ENCODE measurements at regions not wholly inside any gene's neighbourhood (a gene's known extent, or its start where the extent isn't known, plus 50 kb on each side); places are given as distances from the start of the nearest gene placed in this dataset.

- H3K4me3 ChIP-seq = no peak overlapping the region
- DNase-seq (no peak), ATAC-seq (no peak)
- 67 to 82% methylated on average over 3 of the region's 3 CpGs for WGBS, 2 donors
- no peaks in the 10 kb centered on the region for H3K36me3 ChIP-seq
- no peak for TF ChIP-seq CTCF (IDR thresholded peaks at IDR 0.05)
- H3K4me1 ChIP-seq = no peaks in the 10 kb centered on the region
- H3K27me3 ChIP-seq = no peaks in the 10 kb centered on the region
- H3K9me3 ChIP-seq = no peaks in the 10 kb centered on the region
- H3K27ac ChIP-seq = no peak overlapping the region
- intact Hi-C loops (cut with DNase I) = no loop called here
Observed at GRCh38 chr4:180284267-180284666, 1958.9 kb upstream of the TENM3 start.

GRCh38 chr4:180285796-180286195 is 1957.4 kb upstream of the TENM3 start:
- Histone ChIP-seq H3K4me1 (no peaks in the 10 kb centered on the region), H3K27ac (no peak overlapping the region), H3K36me3 (no peaks in the 10 kb centered on the region), H3K9me3 (no peaks in the 10 kb centered on the region), H3K4me3 (no peak overlapping the region), H3K27me3 (no peaks in the 10 kb centered on the region)
- ATAC-seq = no peak
- TF ChIP-seq CTCF (IDR thresholded peaks at IDR 0.05) = no peak
- 74% methylated on average over 1 of the region's 1 CpG for WGBS, 2 donors
- intact Hi-C loops (cut with DNase I) = no loop called here
- no peak for DNase-seq

DNA sequence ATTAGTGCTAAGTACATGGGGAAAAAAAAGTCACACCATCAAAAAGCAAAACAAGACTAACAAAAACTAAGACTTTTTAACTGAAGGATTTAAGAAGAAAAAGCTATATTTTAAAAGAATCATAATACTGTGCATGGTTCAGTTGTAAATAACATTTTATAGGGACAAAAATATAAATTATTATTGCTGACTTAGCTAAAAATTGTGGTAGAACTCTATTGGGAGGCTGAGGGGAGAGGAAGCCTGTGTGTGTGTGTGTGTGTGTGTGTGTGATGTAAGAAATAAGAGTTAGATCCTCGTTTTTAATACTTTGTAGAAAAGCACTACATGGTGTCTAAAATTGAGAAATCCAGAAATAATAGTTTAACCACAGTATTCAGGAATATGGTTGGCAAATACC is 1950.9 kb upstream of the TENM3 start:
- intact Hi-C loops (cut with DNase I) = no loop called here
- no peak overlapping the region for H3K4me3 ChIP-seq
- no peak for DNase-seq
- peaks cover 0 to 13% (median 0%) of the 10 kb centered on the region in 11 donors for H3K9me3 ChIP-seq
- no peak for ATAC-seq
- H3K27ac ChIP-seq = no peak overlapping the region
- no peaks in the 10 kb centered on the region for H3K27me3 ChIP-seq
- no peak for TF ChIP-seq CTCF (IDR thresholded peaks at IDR 0.05)
- WGBS, 2 donors = 42 to 48% methylated on average over 1 of the region's 1 CpG
- no peaks in the 10 kb centered on the region for H3K36me3 ChIP-seq
- H3K4me1 ChIP-seq = no peaks in the 10 kb centered on the region

GRCh38 chr4:180296036-180296599 is 1947.1 kb upstream of the TENM3 start:
- no peaks in the 10 kb centered on the region for H3K36me3 ChIP-seq
- ATAC-seq = no peak
- peaks cover 0 to 14% (median 0%) of the 10 kb centered on the region in 11 donors for H3K9me3 ChIP-seq
- intact Hi-C loops (cut with DNase I) = no loop called here
- H3K4me1 ChIP-seq = no peaks in the 10 kb centered on the region
- no peak overlapping the region for H3K4me3 ChIP-seq
- H3K27ac ChIP-seq = no peak overlapping the region
- no peak for DNase-seq
- WGBS, 2 donors = 50 to 52% methylated on average over 4 of the region's 4 CpGs
- H3K27me3 ChIP-seq = no peaks in the 10 kb centered on the region
- no peak for TF ChIP-seq CTCF (IDR thresholded peaks at IDR 0.05)
